Ascending aorta (tissue), 2 donors: ENCODE measurements at regions not wholly inside any gene's neighbourhood (a gene's known extent, or its start where the extent isn't known, plus 50 kb on each side); places are given as distances from the start of the nearest gene placed in this dataset.

Experiments used
- DNase-seq, 2 donors: peaks; one replicate each; pipeline ENCODE4 v3.0.0-alpha.2; 2019; ENCODE audit warnings: low spot score in 2 of 2
- H3K27ac ChIP-seq, 2 donors: fragments of 200-600 bp; sonication (generic); one replicate each; pipeline ENCODE4 v1.5.1; 2016 to 2017; ENCODE audit warnings: mild to moderate bottlenecking in 1 of 2
- H3K27me3 ChIP-seq: fragments of 200-600 bp; sonication (generic); one replicate; pipeline ENCODE4 v1.5.1; 2017
- H3K36me3 ChIP-seq, 2 donors: fragments of 200-600 bp; sonication (generic); one replicate each; pipeline ENCODE4 v1.5.1; 2016
- H3K4me1 ChIP-seq, 2 donors: fragments of 200-600 bp; sonication (generic); one replicate each; pipeline ENCODE4 v1.5.1; 2016 to 2017; ENCODE audit warnings: mild to moderate bottlenecking in 1 of 2
- H3K4me3 ChIP-seq, 2 donors: fragments of 200-600 bp; sonication (generic); one replicate each; pipeline ENCODE4 v1.5.1; 2016 to 2017; ENCODE audit warnings: mild to moderate bottlenecking in 1 of 2
- H3K9me3 ChIP-seq, 2 donors: fragments of 200-600 bp; sonication (generic); one replicate each; pipeline ENCODE4 v1.5.1; 2016
- intact Hi-C: fragments of 100-400 bp; cut with DNase I; formaldehyde crosslinking; loops from one replicate; pipeline ENCODE4 v1.15.1; 2023
- TF ChIP-seq, protein P1 (sequence below), 3 experiments: fragments of 200-600 bp in 2 of 3; fragments of 450-650 bp in 1 of 3; sonication (generic) in 2 of 3; IDR thresholded peaks; one replicate each; pipeline ENCODE4 v1.5.1; 2016 to 2019; ENCODE audit warnings: antibody characterized with exemption in 3 of 3, mild to moderate bottlenecking in 1 of 3, moderate library complexity in 1 of 3

DNA sequence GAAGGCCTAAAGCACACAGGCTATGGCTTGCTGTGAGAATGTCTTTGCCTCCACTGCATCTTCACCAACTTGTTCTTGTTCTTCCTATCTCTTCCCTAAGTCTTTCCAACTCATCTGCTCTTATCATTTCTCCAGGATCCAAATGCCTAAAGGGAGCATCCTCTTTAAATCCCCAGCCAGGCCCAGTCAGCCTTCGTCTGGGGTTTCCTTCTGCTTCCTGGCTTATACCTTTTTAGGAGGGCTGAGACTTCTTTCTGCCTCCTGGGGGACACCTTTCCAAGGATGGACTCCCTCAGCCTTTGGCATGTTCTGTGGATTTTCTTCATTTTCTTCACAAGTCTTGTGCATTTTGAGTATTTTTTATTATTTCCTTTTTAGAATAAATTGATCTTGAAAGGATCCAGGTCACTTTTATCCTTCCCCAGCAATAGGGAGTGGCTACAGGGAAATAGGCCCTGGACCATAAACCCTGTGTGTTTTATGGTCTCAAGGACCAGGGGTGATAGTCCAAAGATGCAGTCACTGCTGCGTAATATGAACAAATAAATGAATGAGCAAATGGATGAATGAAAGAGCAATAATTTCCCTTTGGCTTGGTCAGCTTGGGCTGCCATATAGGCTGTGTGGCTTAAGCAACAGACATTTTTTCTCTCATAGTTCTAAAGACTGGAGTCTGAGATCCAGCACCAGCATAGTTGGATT lies 122.1 kb upstream of the LRIG1 start:
- H3K4me1 ChIP-seq = peaks cover 3 to 19% of the 10 kb centered on the region in 2 donors
- TF ChIP-seq, protein P1, sequence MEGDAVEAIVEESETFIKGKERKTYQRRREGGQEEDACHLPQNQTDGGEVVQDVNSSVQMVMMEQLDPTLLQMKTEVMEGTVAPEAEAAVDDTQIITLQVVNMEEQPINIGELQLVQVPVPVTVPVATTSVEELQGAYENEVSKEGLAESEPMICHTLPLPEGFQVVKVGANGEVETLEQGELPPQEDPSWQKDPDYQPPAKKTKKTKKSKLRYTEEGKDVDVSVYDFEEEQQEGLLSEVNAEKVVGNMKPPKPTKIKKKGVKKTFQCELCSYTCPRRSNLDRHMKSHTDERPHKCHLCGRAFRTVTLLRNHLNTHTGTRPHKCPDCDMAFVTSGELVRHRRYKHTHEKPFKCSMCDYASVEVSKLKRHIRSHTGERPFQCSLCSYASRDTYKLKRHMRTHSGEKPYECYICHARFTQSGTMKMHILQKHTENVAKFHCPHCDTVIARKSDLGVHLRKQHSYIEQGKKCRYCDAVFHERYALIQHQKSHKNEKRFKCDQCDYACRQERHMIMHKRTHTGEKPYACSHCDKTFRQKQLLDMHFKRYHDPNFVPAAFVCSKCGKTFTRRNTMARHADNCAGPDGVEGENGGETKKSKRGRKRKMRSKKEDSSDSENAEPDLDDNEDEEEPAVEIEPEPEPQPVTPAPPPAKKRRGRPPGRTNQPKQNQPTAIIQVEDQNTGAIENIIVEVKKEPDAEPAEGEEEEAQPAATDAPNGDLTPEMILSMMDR (IDR thresholded peaks at IDR 0.05) = no peak
- no peaks in the 10 kb centered on the region for H3K36me3 ChIP-seq
- DNase-seq = no peak
- intact Hi-C loops = no loop called here
- no peaks in the 10 kb centered on the region for H3K9me3 ChIP-seq
- H3K27me3 ChIP-seq = no peaks in the 10 kb centered on the region
- no peak overlapping the region for H3K4me3 ChIP-seq
- no peak overlapping the region for H3K27ac ChIP-seq

DNA sequence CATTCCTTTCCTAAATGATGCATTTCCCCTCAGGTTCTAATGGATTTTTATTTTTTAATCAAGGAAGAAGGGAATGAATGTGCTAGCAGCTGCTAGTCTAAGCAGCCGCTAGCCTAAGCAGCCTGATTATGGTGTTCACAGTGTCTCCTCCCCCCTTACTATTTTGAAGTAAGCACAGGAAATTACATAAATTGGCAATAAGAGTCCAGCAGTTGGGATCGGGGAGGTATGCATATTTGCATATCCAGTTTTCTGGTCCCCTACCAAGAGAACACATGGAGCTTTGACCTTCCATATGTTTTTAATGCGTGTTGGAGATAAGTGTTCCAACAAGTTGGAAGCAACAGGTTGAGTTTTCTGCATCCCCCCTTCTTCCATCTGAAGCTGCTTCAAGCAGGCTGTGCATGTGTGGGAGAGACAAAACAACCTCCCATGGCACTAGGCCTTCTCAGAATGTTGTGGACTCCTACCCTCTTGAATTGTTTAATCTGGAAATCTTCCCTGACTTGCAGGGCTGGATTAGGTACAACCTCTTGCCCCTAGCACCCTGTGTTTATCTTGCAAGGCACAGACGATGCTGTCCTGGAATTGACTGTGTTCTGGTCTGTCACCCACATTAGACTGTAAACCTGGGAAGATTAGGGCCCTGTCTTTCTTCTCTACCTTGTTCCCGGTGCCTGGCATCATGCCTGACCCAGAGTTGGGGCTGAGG lies 124.8 kb upstream of the LRIG1 start:
- Histone ChIP-seq H3K9me3 (no peaks in the 10 kb centered on the region), H3K27me3 (no peaks in the 10 kb centered on the region), H3K4me3 (no peak overlapping the region), H3K4me1 (peaks cover 3 to 12% of the 10 kb centered on the region in 2 donors), H3K27ac (no peak overlapping the region), H3K36me3 (no peaks in the 10 kb centered on the region)
- intact Hi-C loops = no loop called here
- TF ChIP-seq, protein P1 (IDR thresholded peaks at IDR 0.05) = no peak
- DNase-seq = no peak

DNA sequence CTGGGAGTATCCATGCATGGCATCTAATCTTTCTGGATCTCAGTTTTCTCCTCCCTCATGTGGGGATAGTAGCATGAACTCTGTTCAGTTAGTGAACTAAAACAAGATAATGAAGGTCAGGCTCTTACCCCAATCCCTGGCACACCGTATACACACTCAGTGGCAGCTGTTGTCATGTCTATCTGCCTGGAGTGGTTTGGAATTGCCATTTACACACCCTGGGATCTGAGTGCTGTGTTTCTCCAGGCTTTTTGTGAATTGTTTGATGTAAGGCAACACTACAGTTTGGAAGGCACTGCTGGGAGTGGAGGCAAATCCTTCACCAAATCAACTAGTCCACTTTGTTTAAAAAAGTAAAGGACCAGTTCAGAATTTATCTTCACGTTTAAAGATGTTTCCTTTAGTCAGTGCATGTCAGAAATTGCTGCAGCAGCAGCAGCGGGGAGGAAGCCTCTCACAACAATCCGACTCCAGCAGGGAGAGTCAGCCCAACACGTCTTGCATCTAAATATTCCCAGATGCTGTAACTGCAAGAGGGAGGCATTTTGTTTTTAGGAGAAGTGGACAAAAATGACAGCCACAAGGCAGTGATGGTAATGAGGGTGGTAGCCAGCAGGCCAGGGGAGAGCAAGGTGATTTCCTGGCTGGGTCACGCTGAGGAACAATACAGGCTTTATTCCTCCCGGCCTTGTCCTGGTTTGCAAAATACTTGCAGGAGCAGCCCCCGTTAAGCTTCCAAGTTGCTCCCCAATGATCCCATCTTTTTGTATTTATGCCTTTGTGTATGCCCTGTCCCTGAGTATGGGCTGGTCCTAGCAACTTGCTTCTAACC lies 128.5 kb upstream of the LRIG1 start:
- no peak for DNase-seq
- no peaks in the 10 kb centered on the region for H3K9me3 ChIP-seq
- H3K27me3 ChIP-seq = no peaks in the 10 kb centered on the region
- TF ChIP-seq, protein P1 (IDR thresholded peaks at IDR 0.05) = no peak
- H3K36me3 ChIP-seq = no peaks in the 10 kb centered on the region
- H3K27ac ChIP-seq = no peak overlapping the region
- no peak overlapping the region for H3K4me3 ChIP-seq
- H3K4me1 ChIP-seq = peaks cover 3 to 12% of the 10 kb centered on the region in 2 donors
- intact Hi-C loops = no loop called here

DNA sequence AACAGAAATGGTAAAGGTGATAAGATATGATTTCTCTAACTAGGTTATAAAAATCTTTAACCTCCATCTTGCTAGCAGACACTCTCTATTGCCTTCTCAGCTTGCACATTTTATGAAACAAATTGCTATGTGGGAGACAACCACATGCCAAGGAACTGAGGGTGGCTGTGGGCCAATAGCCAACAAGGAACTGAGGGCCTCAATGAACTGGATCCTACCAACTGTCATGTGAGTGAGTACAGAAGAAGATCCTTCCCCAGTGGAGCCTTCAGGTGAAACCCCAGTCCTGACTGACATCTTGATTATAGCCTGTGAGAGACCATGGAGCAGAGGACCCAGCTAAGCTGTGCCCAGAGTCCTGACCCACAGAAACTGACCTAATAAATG lies 129.2 kb upstream of the LRIG1 start:
- TF ChIP-seq, protein P1 (IDR thresholded peaks at IDR 0.05) = no peak
- intact Hi-C loops = no loop called here
- H3K27ac ChIP-seq = no peak overlapping the region
- H3K27me3 ChIP-seq = no peaks in the 10 kb centered on the region
- H3K4me1 ChIP-seq = peaks cover 2 to 12% of the 10 kb centered on the region in 2 donors
- no peaks in the 10 kb centered on the region for H3K9me3 ChIP-seq
- no peak for DNase-seq
- H3K36me3 ChIP-seq = no peaks in the 10 kb centered on the region
- H3K4me3 ChIP-seq = no peak overlapping the region

DNA sequence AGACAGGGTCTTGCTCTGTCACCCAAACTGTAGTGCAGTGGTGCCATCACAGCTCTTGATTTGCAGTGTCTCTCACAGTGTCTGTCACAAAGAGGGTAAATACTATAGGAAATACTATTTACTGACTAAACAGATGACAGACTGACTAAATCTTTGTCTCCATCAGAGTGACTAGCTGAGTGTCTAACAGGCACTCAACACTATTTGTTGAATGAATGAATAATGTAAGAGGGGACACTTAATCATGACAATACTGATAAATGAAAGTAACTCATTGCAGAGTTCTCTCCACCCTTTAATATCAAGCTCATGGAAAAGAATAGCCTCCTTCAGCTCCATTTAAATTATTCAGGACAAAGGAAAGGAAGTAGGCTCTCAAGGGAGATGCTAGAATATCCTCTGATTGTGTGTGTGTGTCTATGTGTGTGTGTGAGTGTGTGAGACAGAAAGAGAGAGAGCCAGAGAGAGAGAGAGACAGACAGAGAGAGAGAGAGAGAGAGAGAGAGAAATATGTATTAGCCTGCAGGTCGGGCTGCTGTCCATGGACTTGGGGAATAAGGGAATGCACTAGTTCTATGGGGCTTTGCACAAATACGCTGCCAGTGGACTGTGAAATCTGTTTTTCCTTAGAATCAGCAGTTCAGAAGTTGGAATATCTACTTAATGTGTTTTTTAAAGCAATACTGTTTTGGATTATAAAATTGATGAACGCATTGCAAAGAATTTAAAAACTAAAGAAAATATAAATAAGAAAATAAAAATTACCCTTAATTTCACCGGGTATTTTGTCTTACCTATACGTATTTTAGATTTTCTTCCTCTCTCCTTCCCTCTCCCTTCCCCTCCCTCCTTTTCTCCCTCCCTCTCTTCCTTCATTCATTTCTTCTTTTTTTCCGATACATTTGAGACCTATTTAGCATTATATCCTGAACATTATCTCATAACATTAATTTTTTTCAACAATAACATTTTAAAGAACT lies 132.9 kb upstream of the LRIG1 start:
- Histone ChIP-seq H3K9me3 (no peaks in the 10 kb centered on the region), H3K4me1 (no peaks in the 10 kb centered on the region), H3K27me3 (no peaks in the 10 kb centered on the region), H3K4me3 (no peak overlapping the region), H3K36me3 (no peaks in the 10 kb centered on the region), H3K27ac (no peak overlapping the region)
- no peak for DNase-seq
- TF ChIP-seq, protein P1 (IDR thresholded peaks at IDR 0.05) = no peak
- intact Hi-C loops = no loop called here
